HCEC 1CT (cell line): ENCODE measurements at regions not wholly inside any gene's neighbourhood (a gene's known extent, or its start where the extent isn't known, plus 50 kb on each side); places are given as distances from the start of the nearest gene placed in this dataset.
"Not testable (repeated sequence)": the region's sequence is repeated elsewhere in the genome, so short reads cannot be mapped to it uniquely, and the experiment has no call there.

Source experiments
- DNase-seq: peaks from one replicate; pipeline ENCODE4 v3.0.0-alpha.2; 2017

DNA sequence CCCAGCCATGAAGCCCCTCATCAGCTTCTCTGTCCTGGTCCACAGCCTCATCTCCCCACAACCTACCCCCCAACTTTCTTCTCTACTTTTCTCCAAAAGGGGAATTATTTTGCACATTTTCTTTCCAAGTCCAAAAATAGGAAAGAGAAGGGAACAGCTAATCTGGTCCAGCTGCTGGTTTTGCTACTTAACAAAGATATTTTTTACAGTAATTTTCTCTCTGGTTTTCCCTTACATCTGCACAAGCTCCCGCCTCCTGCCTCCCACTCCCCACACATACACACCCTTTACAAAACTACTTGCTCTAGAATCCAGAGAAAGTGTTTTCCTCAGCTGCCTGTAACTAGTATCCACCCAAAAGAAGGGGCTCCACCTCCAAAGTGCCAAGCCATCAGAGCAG lies 177.2 kb downstream of the POLR2M start:
- DNase-seq, result no peak

DNA sequence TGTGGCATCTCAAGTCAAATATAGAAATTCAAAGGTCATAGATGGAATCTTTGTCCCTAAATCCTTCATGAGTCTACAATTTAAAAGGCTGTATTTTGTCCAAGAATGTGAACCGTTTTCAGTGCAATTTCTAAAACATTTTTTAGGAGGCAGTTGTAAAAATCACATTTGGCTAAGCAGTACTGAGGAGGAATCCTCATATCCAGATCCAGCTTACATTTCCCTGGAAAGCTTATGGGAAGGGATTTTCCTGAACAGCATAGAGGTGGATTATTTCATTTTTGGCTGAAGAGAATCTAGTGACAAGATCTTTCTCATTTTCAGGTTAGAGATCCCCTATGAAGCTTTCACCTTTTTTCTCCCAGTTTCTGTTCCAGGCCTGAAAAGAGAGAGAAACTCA lies 178.4 kb downstream of the POLR2M start:
- DNase-seq, result no peak

DNA sequence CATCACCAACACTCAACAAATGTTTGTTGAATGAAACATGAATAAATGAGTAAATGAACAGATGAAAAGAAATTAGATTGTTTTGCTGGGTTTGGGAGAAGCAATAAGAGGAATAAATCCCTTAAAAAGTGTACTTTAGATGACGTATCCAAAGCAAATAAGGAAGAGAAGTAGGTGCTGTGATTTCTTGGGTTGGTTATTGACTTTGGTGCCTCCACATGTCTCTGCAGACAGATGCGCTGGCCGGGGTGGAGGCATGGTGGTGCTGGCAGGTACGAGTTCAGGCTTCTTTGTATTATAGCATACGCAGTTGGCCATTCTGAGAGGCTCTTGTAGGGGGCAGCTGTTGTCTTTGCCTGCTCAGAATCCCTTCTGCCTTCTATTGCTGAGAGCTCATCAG lies 178.9 kb downstream of the POLR2M start:
- DNase-seq, result no peak

DNA sequence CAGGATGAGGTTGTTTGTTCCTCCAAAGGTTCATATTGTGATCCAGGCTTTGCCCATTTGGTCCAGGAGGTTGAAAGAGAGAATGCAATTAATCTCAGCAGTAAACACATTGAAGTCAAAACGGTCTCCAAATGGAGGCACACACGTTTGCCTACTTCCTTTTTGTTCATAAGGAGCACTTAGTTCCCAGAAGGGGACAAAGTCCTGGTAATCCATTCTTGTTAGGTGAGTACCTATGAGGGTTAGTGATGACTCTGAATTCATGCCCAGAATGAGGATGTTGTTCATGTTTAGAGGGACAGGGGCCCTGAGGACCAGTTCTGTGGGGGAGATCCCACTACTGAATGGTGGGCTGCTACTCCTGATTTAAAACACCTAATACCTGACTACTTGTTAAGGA lies 177.7 kb downstream of the ALDH1A2 start:
- DNase-seq, result no peak

DNA sequence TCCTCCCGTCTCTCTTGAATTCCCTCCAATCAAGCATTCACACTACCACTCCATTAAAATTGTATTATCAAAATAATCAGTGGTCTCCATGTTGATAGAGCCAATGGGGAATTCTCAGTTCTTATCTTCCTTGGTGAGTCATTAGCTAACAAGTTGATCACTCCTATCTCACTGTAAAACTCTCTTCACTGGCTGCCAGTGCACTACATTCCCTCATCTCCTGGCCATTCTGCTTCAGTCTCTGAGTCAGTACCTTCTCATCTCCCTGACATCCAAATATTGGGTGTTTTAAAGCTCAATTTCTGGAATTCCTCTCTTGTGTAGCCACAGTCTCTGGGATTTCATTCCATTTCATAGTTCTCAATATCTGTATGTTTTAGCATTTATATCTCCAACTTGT lies 175.2 kb downstream of the ALDH1A2 start:
- DNase-seq, result no peak

DNA sequence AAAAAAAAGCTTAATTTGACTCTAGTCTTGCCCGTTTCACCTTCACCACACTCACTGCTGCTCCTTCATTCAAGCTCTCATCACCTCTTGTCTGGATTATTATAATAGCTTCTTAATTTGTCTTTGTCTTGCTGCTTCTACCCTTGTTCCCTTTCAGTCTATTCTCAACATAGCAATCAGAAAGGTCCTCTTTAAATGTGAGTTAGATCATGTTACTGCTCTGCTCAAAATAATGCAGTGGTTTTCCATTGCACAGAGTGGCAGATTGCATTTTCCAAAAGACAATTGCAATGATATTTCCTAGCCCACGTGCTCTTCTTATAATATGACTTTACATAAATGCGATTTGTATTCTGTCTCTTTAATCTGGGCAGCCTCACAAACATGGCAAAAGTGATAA lies 174.6 kb downstream of the ALDH1A2 start:
- DNase-seq, result no peak

DNA sequence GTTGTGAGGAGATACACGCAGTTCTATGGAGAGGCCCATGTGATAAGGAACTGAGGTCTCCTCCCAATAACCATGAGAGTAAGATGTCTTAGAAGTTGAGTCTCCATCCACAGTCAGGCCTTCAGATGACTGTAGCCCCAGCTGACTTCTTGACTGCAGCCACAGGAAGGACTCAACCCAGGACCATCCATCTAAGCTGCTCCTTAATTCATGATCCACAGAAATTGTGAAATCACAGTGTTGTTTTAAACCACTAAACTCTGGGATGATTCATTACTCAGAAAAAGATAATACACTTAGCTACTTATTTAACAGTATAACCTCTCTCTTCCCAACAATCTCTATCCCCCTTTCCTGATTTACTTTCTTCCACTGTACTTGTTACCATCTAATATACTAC lies 173.3 kb downstream of the ALDH1A2 start:
- DNase-seq, result no peak

DNA sequence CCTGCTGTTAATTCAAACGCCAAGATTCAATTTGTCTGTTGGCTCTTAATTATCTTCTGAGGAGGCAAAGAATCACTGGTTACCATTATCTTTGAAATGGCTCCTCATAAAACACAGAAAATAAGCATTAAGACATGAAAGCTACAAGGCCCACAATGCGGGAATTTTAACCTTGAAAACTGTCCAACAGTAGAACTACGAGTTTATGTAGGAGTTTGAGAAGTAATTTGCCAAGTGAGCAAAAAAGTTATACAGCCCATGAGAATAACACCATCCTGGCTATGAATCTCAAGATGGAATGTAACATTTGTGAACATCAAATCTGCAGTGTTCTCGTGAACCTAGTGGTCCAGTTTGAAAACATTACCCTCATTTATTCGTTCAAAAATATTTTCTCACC lies 172.5 kb downstream of the ALDH1A2 start:
- no peak for DNase-seq

DNA sequence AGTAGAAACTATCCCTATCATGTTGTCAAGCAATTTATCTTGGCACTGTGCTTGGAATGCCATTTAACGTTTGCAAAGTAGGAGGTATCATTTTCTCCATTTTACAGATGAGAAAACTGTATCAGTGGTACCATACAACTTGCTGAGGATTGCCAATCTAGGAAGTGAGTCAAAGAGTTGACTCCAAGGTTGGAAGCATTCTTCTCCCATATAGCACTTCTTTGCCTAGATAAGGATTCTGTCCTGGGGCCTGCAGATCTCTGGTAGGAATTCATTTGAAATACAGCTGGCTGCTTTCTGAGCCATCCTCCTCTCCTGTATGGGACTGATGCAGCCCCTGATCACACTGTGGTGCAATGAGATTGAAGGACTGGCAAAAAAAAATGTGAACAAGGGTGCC lies 170.2 kb downstream of the ALDH1A2 start:
- no peak for DNase-seq

DNA sequence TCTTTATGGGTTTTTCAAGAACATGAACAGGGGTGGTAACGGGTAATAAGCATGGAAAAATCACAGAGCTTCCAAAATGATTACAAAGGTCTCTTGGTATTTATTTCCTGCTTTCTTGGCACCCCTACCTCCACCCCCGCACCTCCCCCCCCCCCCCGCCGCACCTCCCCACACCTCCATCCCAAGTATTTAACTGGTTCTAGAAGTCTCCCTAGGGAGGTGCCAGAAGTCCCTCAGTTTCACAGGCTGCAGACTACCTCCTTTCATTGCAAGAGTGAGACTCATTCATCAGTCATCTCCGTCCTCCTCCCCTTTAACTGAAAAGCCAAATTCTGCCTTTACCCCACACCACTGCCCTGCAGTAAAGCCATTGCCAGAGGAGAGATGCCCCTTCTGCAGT lies 169.4 kb downstream of the ALDH1A2 start:
- no peak for DNase-seq

DNA sequence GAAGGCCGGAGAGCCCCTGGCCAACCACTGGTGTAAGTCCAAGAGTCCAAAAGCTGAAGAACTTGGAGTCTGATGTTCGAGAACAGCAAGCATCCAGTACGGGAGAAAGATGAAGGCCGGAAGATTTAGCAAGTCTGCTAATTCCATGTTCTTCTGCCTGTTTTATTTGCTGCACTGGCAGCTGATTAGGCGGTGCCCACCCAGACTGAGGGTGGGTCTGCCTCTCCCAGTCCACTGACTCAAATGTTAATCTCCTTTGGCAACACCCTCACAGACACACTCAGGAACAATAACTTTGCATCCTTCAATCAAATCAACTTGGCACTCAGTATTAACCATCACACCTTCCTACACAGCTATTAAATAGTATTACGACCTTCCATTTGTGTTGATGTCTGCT lies 168.6 kb downstream of the ALDH1A2 start:
- not testable (repeated sequence) for DNase-seq

DNA sequence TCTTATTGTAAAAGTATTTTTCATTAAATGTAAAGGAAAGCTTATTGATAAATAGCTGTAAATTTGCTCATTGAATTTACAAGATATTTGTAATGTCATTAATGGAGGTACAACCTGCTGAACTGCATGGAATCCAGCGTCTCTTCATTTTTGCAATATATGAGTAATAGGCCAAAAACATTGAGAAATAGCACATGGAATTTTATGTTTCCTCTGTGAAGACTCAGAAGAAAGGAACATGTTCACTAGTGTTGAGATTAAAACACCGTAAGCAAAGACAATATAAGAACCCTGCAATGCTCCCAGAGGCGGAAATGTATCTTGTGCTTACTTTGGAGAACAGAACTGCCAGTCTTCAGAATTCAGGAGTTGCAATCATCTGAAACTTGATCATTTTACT lies 167.6 kb downstream of the ALDH1A2 start:
- DNase-seq, result no peak

DNA sequence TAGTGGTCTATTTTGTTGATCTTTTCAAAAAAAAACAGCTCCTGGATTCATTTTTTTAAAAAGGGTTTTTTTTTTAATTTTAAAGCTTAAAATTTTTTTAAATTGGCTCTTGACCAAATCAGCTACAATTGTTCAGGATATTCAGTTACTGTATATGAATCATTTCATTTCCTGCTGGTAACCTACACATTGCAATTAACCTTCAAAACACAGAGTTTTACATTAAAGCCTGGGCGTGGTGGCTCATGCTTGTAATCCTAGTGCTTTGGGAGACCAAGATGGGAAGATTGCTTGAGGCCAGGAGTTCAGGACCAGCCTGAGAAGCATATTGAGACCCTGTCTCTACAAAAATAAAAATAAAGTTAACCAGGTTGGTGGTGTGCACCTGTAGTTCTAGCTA lies 163.4 kb downstream of the ALDH1A2 start:
- DNase-seq, result no peak
